Gastroesophageal sphincter (tissue), 4 donors: ENCODE measurements at regions not wholly inside any gene's neighbourhood (a gene's known extent, or its start where the extent isn't known, plus 50 kb on each side); places are given as distances from the start of the nearest gene placed in this dataset.

ENCODE experiments used
- ATAC-seq: fragments of 150-250 bp; one replicate; pipeline ENCODE4 v1.9.1; 2016; ENCODE audit warnings: mild to moderate bottlenecking, moderate library complexity
- H3K27ac ChIP-seq, 4 donors: fragments of 200-600 bp; sonication (generic) in 3 of 4; 1 replicate in 3 of 4; 2 replicates in 1 of 4; pipeline ENCODE4 v1.5.1; 2016 to 2019
- H3K27me3 ChIP-seq: fragments of 200-600 bp; sonication (generic); one replicate; pipeline ENCODE4 v1.5.1; 2019
- H3K36me3 ChIP-seq, 2 donors: fragments of 200-600 bp; sonication (generic); one replicate each; pipeline ENCODE4 v1.5.1; 2019; ENCODE audit warnings: control low read depth in 1 of 2
- H3K4me1 ChIP-seq, 3 donors: fragments of 200-600 bp; sonication (generic); 1 replicate in 2 of 3; 2 replicates in 1 of 3; pipeline ENCODE4 v1.5.1; 2016 to 2019; ENCODE audit warnings: control low read depth in 2 of 3
- H3K4me3 ChIP-seq, 2 donors: fragments of 200-600 bp; sonication (generic); one replicate each; pipeline ENCODE4 v1.5.1; 2019; ENCODE audit warnings: mild to moderate bottlenecking in 1 of 2, moderate library complexity in 1 of 2
- H3K9me3 ChIP-seq, 3 donors: fragments of 200-600 bp; sonication (generic); one replicate each; pipeline ENCODE4 v1.5.1; 2017 to 2019; ENCODE audit warnings: control low read depth in 2 of 3
- CTCF ChIP-seq, 4 experiments: fragments of 200-600 bp in 2 of 4; fragments of 450-650 bp in 2 of 4; sonication (generic) in 1 of 4; IDR thresholded peaks; one replicate each; pipeline ENCODE4 v1.5.1; 2017 to 2019; ENCODE audit warnings: antibody characterized with exemption in 4 of 4, mild to moderate bottlenecking in 2 of 4, moderate library complexity in 2 of 4
- EP300 ChIP-seq: sonication (generic); formaldehyde crosslinking; IDR thresholded peaks from one replicate; pipeline ENCODE4 v1.6.1; 2017; ENCODE audit warnings: antibody characterized with exemption, mild to moderate bottlenecking
- POLR2A ChIP-seq, 2 donors: fragments of 450-650 bp; IDR thresholded peaks; one replicate each; pipeline ENCODE4 v1.6.1; 2017; ENCODE audit warnings: antibody characterized with exemption in 2 of 2, mild to moderate bottlenecking in 2 of 2, moderate library complexity in 1 of 2
- POLR2AphosphoS5 ChIP-seq: sonication (generic); formaldehyde crosslinking; IDR thresholded peaks from one replicate; pipeline ENCODE4 v1.6.1; 2017; ENCODE audit warnings: antibody characterized with exemption
- WGBS, 2 donors: methylation state at CpG; one replicate each; pipeline ENCODE4 v1.1.5; 2018; ENCODE audit warnings: low coverage in 1 of 2; 5-methylcytosine and 5-hydroxymethylcytosine counted together

GRCh38 chr10:61000769-61001730, 57.1 kb upstream of the RHOBTB1 start:
- H3K27me3 ChIP-seq = peaks cover 18% of the 10 kb centered on the region
- TF ChIP-seq POLR2A (IDR thresholded peaks at IDR 0.05) (no peak), EP300 (no peak)
- H3K4me3 ChIP-seq = peak overlapping the region; percentile 12 to 59
- H3K27ac ChIP-seq = peak overlapping the region in 2 of 4 donors; percentile 15 to 68
- no peaks in the 10 kb centered on the region for H3K36me3 ChIP-seq
- H3K9me3 ChIP-seq = no peaks in the 10 kb centered on the region
- 39 to 52% methylated on average over 6 of the region's 78 CpGs for WGBS, 2 donors
- ATAC-seq = peak; percentile 39
- H3K4me1 ChIP-seq = peaks cover 0 to 12% (median 3%) of the 10 kb centered on the region in 3 donors

GRCh38 chr10:60998932-60999331, 54.9 kb upstream of the RHOBTB1 start:
- peaks cover 18% of the 10 kb centered on the region for H3K27me3 ChIP-seq
- H3K36me3 ChIP-seq = no peaks in the 10 kb centered on the region
- H3K9me3 ChIP-seq = no peaks in the 10 kb centered on the region
- no peak for TF ChIP-seq POLR2AphosphoS5
- WGBS, 2 donors = 88 to 90% methylated on average over 4 of the region's 4 CpGs
- peaks cover 0 to 12% (median 3%) of the 10 kb centered on the region in 3 donors for H3K4me1 ChIP-seq
- H3K4me3 ChIP-seq = no peak overlapping the region
- no peak overlapping the region for H3K27ac ChIP-seq
- ATAC-seq = no peak

- WGBS, 2 donors = 81 to 93% methylated on average over 2 of the region's 2 CpGs
- H3K36me3 ChIP-seq = no peaks in the 10 kb centered on the region
- H3K27ac ChIP-seq = no peak overlapping the region
- TF ChIP-seq POLR2AphosphoS5 = no peak
- TF ChIP-seq POLR2A (IDR thresholded peaks at IDR 0.05) = no peak
- no peak for TF ChIP-seq EP300
- TF ChIP-seq CTCF (IDR thresholded peaks at IDR 0.05) = no peak
- ATAC-seq = no peak
- H3K27me3 ChIP-seq = no peaks in the 10 kb centered on the region
- H3K9me3 ChIP-seq = no peaks in the 10 kb centered on the region
- H3K4me3 ChIP-seq = no peak overlapping the region
- H3K4me1 ChIP-seq = no peaks in the 10 kb centered on the region
These were observed 50.1 kb upstream of the RHOBTB1 start for GRCh38 chr10:60994128-60994527.
